GM12873 (cell line): ENCODE measurements at regions not wholly inside any gene's neighbourhood (a gene's known extent, or its start where the extent isn't known, plus 50 kb on each side); places are given as distances from the start of the nearest gene placed in this dataset.

Experiments used
- CTCF ChIP-seq: IDR thresholded peaks from 2 replicates; pipeline ENCODE4 v1.5.1; 2012; ENCODE audit warnings: low read depth, mild to moderate bottlenecking, moderate library complexity, low read length, control low read depth; ENCODE audit not compliant: insufficient read depth; ENCODE audit errors: missing control alignments

DNA sequence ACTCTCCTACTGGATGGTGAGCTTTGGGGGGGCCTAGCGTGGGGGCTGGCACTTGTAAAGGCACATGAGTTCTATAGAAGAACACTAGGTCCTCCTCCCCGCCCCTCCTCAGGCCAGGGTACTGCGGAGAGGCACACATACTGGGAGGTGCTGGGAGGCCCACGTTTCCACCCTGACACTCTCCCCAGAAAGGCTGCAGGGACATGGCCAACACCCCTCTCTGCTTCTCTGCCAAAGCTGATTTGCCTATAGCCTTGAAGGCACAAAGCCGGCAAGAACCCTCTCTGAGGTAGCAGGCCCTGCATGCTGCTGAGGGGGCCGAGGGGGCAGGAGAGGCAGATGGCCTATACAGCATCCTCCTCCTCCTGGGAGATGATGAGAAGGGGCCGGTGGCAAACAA, 112.8 kb downstream of the BUD13 start:
- TF ChIP-seq CTCF: no peak

GRCh38 chr11:116658876-116659535, 113.8 kb downstream of the BUD13 start:
- no peak for TF ChIP-seq CTCF

- no peak for TF ChIP-seq CTCF
Measured at GRCh38 chr11:116657842-116658825, 114.7 kb downstream of the BUD13 start.

DNA sequence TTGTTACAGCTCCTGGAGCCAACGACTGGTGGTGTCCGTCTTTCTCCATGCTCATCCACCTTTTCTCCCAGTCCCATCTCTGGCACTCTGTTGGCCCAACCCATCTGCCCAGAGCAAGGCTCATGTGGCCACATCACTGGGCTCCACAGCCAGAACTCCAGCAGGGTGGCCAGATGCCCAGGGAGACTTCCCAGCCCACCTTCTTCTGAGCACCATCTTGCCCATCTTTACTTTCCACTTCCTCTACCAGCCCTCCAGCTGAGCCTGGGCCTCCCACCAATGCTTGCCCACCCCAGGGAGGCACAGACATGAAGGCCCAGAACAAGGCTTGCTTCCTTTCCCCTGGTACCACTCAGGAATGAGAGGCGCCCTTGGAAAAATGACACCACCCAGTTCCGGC, 116.8 kb downstream of the BUD13 start:
- TF ChIP-seq CTCF: no peak

DNA sequence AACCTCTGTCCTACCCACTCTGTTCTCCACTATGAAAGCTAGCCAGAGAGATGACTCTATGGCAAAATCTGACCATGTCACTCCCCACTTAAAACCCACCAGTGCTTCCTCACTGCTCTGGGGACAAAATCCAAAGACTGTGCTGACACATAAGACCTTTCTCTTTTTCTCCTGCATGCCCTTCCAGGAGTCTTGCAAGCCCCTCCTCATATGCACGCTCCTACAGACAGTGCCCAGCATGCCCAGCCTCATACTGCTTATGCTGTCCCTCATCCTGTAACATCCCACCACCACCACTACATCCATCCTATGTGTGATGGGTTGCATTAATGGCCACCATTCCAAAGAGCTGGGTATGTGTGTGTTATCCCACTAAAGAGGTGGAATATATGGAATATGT, 118.3 kb downstream of the BUD13 start:
- TF ChIP-seq CTCF: no peak

GRCh38 chr11:116653206-116653605, 119.6 kb downstream of the BUD13 start:
- TF ChIP-seq CTCF: no peak

DNA sequence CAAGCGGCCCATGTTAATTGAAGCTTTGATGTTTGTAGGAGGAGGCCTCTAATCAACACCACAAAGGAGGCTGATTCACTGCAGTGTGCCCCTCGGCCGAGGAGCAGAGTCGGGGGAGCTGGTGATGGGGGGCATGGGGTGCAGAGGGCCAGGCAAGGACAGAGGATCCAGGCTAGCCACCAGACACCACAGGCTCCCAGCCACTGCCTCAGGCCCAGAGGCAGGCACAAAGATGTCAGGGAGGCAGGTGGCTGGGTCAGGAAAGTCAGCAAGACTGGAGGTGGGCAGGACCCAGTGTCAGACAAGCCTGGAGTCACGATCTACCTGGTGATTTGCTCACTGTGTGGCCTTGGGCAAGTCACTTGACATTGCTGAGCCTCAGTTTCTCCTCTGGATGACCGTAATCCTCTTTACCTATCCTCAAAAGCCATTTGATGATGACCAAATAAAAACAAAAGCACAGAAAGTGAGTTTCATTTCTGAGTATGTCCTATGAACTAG, 121.0 kb downstream of the BUD13 start:
- TF ChIP-seq CTCF: no peak
